Kidney (tissue), 13 donors: ENCODE measurements at regions not wholly inside any gene's neighbourhood (a gene's known extent, or its start where the extent isn't known, plus 50 kb on each side); places are given as distances from the start of the nearest gene placed in this dataset.
A peak's percentile ranks its signal among the peaks of the same experiment; 100 is the strongest.

Experiments
- DNase-seq, 5 donors: peaks; one replicate each; pipeline ENCODE4 v3.0.0-alpha.2; 2013 to 2020
- FAIRE-seq: peaks from 2 replicates; lab custom pipeline; 2012; peaks lifted over from hg19 to GRCh38; lab: Jason Lieb, UNC
- H3K27ac ChIP-seq, 2 donors: one replicate each; pipeline ENCODE4 v1.7.0; 2013; ENCODE audit warnings: low read depth in 2 of 2, low read length in 2 of 2, inconsistent platforms in 1 of 2
- H3K27me3 ChIP-seq: one replicate; pipeline ENCODE4 v1.7.1; 2013; ENCODE audit warnings: low read length, inconsistent platforms; ENCODE audit not compliant: control insufficient read depth, insufficient read depth
- H3K36me3 ChIP-seq, 3 donors: one replicate each; pipeline versions ENCODE4 v1.7.0 to v1.7.1; 2013; ENCODE audit warnings: low read length in 3 of 3, control low read depth in 1 of 3, inconsistent platforms in 1 of 3; ENCODE audit not compliant: insufficient read depth in 3 of 3, control insufficient read depth in 2 of 3
- H3K4me1 ChIP-seq, 3 donors: one replicate each; pipeline versions ENCODE4 v1.7.0 to v1.7.1; 2013; ENCODE audit warnings: low read length in 3 of 3, inconsistent platforms in 1 of 3, low read depth in 1 of 3; ENCODE audit not compliant: control insufficient read depth in 2 of 3, insufficient read depth in 2 of 3
- H3K4me3 ChIP-seq, 3 donors: one replicate each; pipeline versions ENCODE4 v1.7.0 to v1.8.1; 2013; ENCODE audit warnings: low read length in 3 of 3, control low read depth in 1 of 3, inconsistent platforms in 1 of 3
- H3K9ac ChIP-seq, 3 donors: one replicate each; pipeline versions ENCODE4 v1.7.0 to v1.7.1; 2013; ENCODE audit warnings: low read length in 3 of 3, control low read depth in 1 of 3, inconsistent platforms in 1 of 3
- H3K9me3 ChIP-seq, 3 donors: one replicate each; pipeline versions ENCODE4 v1.7.0 to v1.7.1; 2013; ENCODE audit warnings: low read length in 3 of 3, control low read depth in 1 of 3, inconsistent platforms in 1 of 3; ENCODE audit not compliant: control insufficient read depth in 2 of 3, insufficient read depth in 1 of 3
- intact Hi-C: fragments of 100-400 bp; cut with DNase I; formaldehyde crosslinking; loops from one replicate; pipeline ENCODE4 v1.11.1; 2022
- TF ChIP-seq, protein P1 (sequence below): IDR thresholded peaks from 3 replicates; pipeline ENCODE4 v1.5.1; 2012; ENCODE audit warnings: mild to moderate bottlenecking, moderate library complexity, borderline replicate concordance; ENCODE audit not compliant: insufficient read depth; ENCODE audit errors: extremely low read depth
- donor health status: control.
- donor health status: control.
- donor health status: control.
- donor health status: control.
- donor health status: control.
- donor health status: DM: yes; HTN: yes; CAD: no.
- donor health status: Normal renal cell carcinoma (clear cell type).

DNA sequence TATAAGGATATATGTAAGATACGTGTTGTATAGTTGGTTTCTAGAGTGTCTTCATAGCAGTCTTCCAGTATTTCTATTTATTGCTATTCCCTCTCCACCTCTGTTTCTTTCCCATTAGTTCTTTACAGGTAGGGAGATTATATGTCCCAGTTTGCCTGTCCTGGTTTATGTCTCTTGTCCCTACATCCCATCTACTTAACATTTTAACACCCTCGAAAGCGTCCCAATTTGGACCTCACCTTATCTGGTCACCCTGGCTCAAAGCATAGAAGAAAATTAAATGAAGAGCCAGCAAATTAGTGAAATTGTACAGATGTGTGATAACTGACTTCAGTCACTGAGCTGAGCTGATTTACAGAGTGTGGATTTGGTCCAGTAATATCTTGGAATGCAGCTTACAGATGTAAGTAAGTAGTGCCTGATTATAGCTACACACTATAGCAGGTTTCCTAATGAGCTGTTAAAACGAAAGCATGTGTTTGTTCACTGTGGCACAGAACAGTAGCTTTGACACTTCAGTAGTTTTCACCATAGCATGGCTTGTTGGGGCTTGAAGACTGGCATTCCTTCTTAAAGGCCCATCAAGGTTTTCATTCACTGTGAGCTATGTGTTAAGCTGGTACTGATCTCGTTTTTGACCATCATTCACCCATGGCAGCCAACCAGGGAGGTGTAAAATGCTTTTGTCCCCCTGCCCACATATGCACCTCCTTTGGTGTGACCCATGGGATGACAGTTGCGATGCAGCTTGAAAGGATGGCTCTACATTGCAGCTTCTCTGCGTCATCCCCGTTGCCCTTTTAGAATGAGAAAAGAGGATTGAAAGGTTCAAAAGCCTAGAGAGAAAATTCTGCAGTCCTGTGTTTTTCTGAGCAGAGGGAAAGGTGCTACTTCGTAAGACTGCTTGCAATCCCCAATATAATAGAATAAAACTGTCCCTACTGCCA is 192.1 kb upstream of the DMRT1 start:
- no peak overlapping the region for H3K4me3 ChIP-seq
- peaks cover 0 to 16% (median 8%) of the 10 kb centered on the region in 3 donors for H3K4me1 ChIP-seq
- H3K27ac ChIP-seq, result no peak overlapping the region
- TF ChIP-seq, protein P1, sequence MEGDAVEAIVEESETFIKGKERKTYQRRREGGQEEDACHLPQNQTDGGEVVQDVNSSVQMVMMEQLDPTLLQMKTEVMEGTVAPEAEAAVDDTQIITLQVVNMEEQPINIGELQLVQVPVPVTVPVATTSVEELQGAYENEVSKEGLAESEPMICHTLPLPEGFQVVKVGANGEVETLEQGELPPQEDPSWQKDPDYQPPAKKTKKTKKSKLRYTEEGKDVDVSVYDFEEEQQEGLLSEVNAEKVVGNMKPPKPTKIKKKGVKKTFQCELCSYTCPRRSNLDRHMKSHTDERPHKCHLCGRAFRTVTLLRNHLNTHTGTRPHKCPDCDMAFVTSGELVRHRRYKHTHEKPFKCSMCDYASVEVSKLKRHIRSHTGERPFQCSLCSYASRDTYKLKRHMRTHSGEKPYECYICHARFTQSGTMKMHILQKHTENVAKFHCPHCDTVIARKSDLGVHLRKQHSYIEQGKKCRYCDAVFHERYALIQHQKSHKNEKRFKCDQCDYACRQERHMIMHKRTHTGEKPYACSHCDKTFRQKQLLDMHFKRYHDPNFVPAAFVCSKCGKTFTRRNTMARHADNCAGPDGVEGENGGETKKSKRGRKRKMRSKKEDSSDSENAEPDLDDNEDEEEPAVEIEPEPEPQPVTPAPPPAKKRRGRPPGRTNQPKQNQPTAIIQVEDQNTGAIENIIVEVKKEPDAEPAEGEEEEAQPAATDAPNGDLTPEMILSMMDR, result no peak
- no peaks in the 10 kb centered on the region for H3K27me3 ChIP-seq
- FAIRE-seq, result no peak
- H3K36me3 ChIP-seq, result no peaks in the 10 kb centered on the region
- no peaks in the 10 kb centered on the region for H3K9me3 ChIP-seq
- intact Hi-C loops, result no loop called here
- peak in 3 of 5 donors; percentile 44 to 88 (median 85) for DNase-seq
- H3K9ac ChIP-seq, result no peak overlapping the region

DNA sequence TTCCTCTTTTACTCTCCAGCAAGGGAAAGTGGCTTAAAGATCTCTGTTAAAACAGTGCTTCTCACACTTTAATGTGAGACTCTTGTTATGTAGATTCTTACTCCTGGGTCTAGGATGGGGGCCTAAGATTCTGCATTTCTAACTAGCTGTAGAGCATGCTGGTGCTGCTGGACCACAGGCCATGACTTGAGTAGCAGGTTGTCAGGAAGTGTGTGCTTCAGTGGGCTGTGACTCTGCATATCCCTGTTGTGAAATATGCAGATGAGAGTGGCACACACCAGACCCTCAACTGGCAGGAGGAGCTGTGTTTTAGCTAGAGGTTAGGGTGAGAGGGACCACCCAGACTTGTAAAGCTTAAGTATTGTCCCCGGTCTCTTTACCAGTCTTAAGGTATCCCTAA is 191.1 kb upstream of the DMRT1 start:
- H3K4me3 ChIP-seq, result peak overlapping the region in 1 of 3 donors; percentile 28

DNA sequence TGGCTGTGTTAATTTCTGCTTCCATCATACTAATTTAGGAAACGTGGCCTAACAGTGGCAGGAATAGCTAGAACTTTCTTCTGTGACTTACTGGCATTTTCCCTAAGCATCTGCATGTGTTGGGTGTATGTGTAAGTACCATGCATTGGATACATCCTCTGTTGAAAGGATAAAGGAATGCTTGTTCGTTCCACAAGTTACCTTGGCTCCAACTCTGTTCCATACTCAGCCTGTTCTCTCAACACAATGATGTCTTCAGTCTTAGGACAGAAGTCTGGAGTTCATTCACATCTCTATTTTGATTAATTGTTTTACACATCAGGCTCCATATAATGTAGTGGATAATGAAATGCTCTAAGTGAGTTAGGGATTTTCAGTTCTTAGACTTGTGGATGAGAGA is 190.1 kb upstream of the DMRT1 start:
- Histone ChIP-seq H3K36me3 (no peaks in the 10 kb centered on the region), H3K27ac (no peak overlapping the region), H3K4me1 (peaks cover 0 to 24% (median 15%) of the 10 kb centered on the region in 3 donors), H3K4me3 (no peak overlapping the region), H3K9me3 (no peaks in the 10 kb centered on the region), H3K27me3 (no peaks in the 10 kb centered on the region), H3K9ac (no peak overlapping the region)
- FAIRE-seq (no peak), DNase-seq (no peak)
- TF ChIP-seq, protein P1, result no peak
- intact Hi-C loops, result no loop called here

More for the DNA sequence above, 191.1 kb upstream of the DMRT1 start:
- intact Hi-C loops, result no loop called here
- DNase-seq (peak in 3 of 5 donors; percentile 28 to 63 (median 50)), FAIRE-seq (no peak)
- TF ChIP-seq, protein P1, result no peak
- H3K4me1 ChIP-seq, result peaks cover 0 to 16% (median 8%) of the 10 kb centered on the region in 3 donors
- H3K9me3 ChIP-seq, result no peaks in the 10 kb centered on the region
- H3K27me3 ChIP-seq, result no peaks in the 10 kb centered on the region
- no peak overlapping the region for H3K27ac ChIP-seq
- no peaks in the 10 kb centered on the region for H3K36me3 ChIP-seq
- H3K9ac ChIP-seq, result no peak overlapping the region
